ENCODE measurements at regions not wholly inside any gene's neighbourhood (a gene's known extent, or its start where the extent isn't known, plus 50 kb on each side); places are given as distances from the start of the nearest gene placed in this dataset.
"Not testable (repeated sequence)": the region's sequence is repeated elsewhere in the genome, so short reads cannot be mapped to it uniquely, and the experiment has no call there.

GRCh38 chr3:158882445-158882844 lies 80.6 kb downstream of the MFSD1 start:
- DNase-seq, result no peak

- DNase-seq, result no peak
Measured at GRCh38 chr3:158896729-158897128, 94.9 kb downstream of the MFSD1 start.

GRCh38 chr3:158906749-158907148 lies 104.9 kb downstream of the MFSD1 start:
- no peak for DNase-seq

DNA sequence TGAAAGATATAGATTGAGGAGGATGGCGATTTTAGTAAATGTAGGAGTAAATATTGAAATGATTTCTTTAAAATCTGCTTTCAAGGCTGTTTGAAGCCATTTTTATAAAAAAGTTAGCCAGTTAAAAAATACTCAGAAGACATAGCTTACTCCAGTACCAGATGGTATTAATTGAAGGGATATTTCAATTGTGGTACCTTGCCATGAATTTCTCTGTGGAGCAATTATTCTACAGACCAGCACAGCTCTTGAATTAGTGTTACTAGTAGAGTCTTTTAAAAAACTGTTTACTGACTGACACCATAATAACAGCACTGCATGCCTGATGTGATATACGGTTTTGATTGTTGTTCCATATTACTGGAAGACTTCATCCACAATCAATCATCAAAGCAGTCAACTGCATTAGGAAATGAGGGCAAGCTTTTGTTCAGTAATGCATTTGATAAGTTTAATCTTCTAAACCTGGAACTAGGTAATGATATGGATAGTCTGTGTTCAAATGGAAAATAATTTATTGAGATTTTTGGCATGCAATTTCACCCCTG lies 106.4 kb downstream of the MFSD1 start:
- no peak for DNase-seq

- peak; percentile 16 for DNase-seq
Measured at GRCh38 chr3:158909870-158910269, 108.0 kb downstream of the MFSD1 start.

- DNase-seq, result no peak
Measured at GRCh38 chr3:158911586-158911985, 109.7 kb downstream of the MFSD1 start.

GRCh38 chr3:158912188-158912587 lies 110.3 kb downstream of the MFSD1 start:
- no peak for DNase-seq

DNA sequence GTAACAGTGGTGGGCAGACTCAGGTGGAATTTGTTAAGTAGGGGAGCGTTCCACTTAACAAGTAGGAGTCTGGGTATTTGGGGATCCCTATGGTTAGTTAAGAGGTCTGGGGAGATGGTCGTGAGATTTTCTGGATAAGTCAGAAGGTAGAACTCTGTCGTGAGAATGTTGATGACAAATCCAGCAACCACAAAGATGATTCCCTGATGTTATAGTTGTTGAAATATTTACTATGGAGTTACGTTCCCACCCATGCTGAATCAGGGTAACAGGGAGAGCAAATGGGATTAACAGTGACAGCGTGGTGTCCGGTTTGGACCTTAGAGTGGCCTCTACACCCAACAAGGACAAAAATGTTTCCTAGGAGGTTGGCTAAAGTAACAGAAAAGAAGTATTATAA lies 110.8 kb downstream of the MFSD1 start:
- no peak for DNase-seq

DNA sequence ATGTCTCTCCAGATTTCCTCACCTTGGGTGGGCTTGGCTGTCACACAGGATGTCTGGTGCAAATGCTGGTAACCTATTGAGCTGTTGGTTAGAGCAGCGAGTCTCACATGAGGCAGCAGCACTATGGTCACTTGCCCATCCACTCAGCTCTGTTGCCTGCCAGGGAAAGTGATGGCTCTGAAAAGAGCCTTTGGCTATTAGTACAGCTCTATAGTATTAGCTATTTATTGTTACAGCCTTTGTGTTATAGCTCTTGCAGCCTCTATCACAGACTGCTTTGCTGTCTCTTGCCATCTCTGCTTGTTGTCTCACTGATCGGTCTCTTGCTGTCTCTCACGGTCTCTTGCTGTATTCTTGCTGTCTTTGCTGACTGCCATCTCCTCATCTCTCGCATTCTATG lies 114.3 kb downstream of the MFSD1 start:
- DNase-seq, result no peak

GRCh38 chr3:158918008-158918407 lies 116.2 kb downstream of the MFSD1 start:
- DNase-seq, result peak; percentile 78

DNA sequence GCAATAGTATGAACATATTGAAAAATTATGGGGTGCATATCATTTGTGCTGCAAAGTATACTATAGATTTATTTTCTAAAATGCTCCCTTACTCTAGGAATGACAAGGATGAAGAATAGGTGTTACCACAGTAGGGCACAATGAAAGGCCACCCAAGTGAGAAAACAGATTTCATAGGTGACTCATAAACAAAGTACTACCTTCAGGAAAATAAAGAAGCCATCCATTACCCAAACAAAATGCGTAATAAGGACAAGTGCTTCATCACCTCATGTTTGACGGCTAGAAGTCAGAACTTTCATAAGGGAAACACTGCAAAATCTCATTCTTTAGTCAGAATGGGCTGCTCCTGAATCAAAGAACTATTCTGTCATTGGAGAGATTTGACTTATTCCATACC lies 116.6 kb downstream of the MFSD1 start:
- no peak for DNase-seq

DNA sequence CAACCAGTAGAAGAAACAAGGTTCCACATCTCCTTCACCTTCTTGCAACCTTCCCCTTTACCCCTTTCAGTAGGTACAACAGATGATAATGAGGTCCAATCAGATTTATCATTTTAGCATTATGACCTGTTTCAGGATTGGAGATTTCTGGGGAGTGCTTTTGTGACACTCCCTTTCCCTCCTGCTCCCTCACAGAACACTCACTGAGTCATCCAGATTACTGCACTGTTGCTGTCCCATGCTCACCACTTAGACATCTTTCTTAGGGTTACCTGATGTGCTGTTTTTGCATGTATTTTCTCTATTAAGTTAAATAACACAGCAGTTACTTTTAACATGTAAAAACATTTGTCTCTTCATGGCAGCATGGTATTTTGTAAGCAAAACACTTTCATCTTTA lies 118.5 kb downstream of the MFSD1 start:
- DNase-seq, result no peak

- DNase-seq, result no peak
Measured at GRCh38 chr3:158925021-158925420, 123.2 kb downstream of the MFSD1 start.

DNA sequence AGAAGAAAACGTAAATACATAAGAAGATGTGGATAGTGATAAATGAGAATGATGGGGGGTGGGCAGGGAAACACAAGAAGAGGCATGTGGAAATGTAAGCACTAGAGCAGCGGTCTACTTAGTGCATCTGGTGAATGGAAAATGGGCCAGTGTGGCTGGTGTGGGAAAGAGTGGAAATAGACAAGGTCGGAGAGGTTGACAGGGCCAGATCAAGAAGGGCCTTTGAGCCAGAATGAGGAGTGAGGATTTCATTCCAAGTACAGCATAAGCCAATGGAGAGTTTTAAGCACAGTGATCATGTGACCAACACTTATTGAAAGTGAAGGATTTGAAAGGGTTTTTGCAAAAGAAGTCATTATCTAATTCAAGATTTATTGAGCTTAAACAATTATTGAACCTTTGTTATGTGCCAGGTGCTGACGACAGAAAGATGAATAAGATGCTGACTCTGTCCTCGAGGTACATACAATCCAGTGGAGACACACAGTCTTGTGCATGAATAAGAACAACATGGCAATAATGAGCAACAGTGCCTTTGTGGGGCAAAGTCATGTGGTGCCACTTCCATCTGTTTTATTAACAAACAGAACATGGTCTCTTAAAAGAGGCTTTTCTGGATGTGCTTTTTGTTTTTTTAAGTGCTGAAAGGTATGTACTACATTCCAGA lies 124.1 kb downstream of the MFSD1 start:
- DNase-seq, result no peak

DNA sequence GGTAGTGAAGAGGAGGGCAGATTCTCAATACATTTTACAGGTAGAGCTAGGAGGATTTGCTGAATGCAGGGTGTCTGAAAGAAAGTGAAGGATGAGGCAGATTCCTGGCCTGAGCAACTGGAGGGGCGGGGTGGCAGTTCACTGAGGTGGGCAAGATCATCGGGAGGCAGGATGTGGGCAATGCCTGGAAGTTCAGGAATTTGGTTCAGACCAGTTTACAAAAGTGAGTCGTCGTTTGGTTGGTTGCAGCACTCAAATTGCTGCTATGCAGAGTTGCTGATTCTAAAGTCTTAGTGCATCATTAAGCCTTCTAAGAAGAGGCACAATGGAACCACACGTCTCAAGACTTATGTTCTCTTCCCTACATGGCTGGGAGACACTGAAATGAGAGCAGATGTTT lies 134.0 kb downstream of the MFSD1 start:
- peak; percentile 42 for DNase-seq

DNA sequence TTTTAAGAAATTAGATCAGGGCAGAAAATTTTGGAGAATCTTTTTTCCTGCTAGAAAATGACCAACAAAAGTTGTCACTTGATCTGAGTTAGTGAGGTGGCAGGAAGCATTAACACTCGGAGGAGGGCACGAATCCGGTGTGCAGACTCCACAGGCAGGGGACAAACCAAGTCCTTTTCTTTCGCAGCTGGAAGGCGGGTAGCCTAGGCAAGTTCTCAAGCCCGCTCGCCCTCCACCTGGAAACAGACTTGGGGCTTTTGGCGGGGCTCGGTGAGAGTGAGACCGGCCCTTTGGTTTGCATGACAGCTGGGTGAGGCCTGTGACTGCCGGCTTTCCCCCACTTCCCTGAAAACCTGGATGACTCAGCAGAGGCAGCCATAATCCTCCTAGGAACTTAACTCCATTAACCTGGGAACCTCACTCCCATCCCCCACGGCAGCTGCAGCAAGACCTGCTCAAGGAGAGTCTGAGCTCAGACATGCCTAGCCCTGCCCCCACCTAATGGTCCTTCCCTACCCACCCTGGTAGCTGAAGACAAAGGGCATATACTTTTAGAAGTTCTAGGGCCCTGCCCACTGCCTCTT lies 134.8 kb downstream of the MFSD1 start:
- DNase-seq, result no peak

DNA sequence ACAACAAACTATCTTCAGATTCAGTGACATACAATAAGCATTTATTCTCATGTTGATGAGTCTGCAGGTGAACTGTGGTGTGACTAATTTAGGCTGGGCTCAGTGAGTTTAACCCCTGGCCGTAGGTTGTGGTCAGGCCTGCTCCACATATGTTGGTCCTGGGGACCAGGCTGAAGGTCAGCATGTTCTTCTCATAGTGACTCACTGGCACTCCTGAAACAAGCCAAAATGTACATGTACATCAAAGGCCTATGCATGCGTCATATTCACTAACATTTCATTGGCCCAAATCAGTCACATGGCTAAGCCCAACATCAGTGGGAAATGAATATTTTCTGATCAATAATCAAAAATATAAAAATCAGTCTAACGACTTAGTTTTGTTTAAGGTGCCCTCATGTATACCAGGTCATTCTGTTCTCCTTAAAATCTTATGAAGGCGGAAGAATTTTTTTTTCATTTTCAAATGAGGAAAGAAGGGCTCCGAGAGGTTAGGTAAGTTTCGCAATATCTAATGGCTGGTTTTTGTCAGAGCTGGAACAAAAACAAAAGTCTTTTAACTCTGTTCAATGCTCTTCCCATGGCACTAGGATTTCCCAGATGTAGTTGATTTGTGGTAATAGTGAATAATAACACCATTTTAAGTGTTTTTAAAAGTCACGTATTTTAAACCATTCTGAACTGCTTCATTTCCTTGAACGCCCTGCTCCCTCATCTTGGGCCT lies 148.5 kb downstream of the MFSD1 start:
- DNase-seq, result no peak

- DNase-seq, result no peak
Measured at GRCh38 chr3:158953131-158953530, 151.3 kb downstream of the MFSD1 start.

DNA sequence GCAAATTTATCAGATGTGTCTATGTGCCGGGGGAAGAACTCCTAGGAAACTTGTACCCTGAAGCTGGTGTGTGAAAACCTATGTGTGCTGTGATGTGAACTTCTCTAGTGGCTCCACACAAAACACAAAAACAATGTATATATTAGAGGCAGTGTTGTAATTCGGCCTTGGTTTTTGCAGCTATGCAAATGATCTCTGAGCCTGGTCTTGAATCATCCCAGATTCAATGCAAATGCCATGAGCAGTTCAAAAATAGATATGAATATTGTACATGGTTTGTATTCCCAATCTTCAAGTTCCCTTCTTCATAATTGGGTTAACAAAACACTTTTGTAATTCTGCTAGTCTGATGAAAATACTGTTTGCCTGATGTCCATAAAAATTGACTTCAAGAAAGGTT lies 152.6 kb downstream of the MFSD1 start:
- DNase-seq, result no peak

GRCh38 chr3:158957777-158958176 lies 155.9 kb downstream of the MFSD1 start:
- DNase-seq, result not testable (repeated sequence)

- DNase-seq, result no peak
Measured at GRCh38 chr3:158958873-158959272, 157.0 kb downstream of the MFSD1 start.

GRCh38 chr3:158961471-158961870 lies 159.6 kb downstream of the MFSD1 start:
- DNase-seq, result no peak

DNA sequence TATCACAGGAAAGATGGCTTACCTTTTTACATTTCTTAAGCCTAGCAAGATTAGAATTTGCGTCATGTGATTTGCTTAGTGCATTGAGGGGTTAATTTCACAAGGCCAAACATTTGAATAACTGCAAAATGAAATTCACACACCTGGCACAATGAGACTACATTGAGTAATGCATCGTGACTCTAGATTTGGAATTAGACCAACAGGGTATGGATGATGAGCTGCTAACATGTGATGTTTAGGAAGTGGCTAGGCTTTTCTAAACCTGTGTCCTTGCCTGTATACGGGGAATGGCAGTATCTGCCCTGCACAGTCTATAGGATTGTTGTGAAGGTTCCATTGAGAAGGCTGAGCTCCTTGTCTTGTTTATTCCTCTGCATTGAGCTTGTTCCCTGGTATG lies 160.1 kb downstream of the MFSD1 start:
- DNase-seq, result no peak

DNA sequence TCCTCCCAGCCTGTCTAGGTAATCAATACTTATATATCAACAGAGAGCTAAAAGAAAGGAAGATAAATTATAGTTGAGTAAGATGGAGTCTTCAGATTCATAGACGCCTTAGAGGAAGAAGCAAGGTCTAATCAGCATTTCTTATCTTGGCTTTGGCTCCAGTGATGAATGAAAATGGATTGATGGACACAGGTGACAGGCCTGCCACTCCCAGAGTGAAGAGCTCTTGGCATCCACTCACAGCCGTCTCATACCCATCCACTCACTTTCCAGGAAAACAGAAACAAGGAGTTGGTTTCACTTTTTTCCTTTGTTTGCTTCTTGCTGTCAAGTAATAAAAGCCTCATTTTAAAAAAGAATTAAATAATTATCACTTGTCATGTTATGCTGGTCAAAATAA lies 168.2 kb downstream of the MFSD1 start:
- DNase-seq, result no peak
